HG03175 (cell line): ENCODE measurements at regions not wholly inside any gene's neighbourhood (a gene's known extent, or its start where the extent isn't known, plus 50 kb on each side); places are given as distances from the start of the nearest gene placed in this dataset.

Source experiments
- ATAC-seq: cut with Tn5 transposase; IDR thresholded peaks from one replicate; pipeline ENCODE4 v1.9.1; 2021; ENCODE audit warnings: mild to moderate bottlenecking, moderate library complexity; ENCODE audit not compliant: unreplicated experiment

DNA sequence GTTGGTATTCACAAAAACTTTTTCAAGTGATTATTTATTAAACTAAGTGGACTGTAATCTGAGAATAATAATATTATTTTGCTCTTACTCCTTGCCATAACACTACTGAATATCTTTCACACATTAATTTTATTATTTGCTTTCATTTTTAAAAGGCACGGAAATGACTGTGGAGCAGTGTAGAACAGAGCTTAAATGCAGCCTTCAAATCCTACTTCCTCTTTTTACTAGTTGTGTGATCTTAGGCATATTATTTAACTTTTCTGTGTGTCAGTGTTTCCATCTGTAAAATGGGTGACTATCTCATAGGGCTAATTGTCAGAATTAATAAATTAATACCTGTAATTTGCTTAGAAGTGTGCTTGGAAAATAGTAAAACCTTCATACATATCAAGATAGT, 55.5 kb upstream of the SLC8A1 start:
- peak; percentile 92 for ATAC-seq

DNA sequence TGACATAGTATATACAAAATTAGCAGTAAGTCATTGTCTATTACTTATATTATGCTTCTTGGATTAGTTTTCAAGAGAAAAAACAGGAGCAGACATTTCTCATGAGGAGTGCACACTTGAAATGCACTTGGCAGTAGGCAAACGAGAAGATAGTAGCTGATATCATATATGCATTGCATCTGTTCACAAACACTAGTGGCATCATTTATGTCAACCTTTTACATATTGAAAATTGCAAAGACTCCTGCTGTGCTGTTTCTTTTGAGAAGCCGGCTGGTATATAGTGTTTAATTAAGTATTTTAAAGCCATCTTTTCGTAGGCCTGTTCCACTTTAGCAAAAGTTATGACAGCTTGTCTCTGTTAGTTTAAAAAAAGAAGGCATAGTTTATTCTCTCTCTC, 58.4 kb upstream of the SLC8A1 start:
- ATAC-seq: no peak

DNA sequence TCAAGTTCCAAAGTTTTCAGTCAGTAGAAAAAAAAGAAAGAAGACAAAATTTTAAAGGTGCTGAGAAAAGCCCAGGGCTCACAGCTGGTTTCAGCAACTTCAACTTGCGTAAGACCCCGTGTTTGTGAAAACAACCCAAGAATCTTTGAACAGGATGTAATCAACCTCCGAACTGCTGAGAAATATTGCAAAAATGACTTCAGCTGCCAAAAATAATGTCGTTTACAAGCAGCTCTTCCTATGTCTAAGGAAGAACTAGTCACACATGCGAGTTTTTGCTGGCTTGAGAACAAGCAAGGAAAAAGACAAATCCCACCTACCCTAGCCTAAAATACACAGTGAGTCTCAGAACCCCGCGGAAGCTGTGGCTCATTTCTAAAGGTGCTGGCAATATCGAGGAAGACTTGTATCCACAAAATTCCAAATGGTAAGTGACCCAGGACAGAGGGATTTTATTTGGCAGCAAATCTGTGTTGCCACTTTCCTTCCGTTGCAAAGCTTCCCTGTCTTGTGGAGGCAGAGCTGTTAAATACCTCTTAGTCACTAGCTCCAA, 59.8 kb upstream of the SLC8A1 start:
- ATAC-seq: no peak

DNA sequence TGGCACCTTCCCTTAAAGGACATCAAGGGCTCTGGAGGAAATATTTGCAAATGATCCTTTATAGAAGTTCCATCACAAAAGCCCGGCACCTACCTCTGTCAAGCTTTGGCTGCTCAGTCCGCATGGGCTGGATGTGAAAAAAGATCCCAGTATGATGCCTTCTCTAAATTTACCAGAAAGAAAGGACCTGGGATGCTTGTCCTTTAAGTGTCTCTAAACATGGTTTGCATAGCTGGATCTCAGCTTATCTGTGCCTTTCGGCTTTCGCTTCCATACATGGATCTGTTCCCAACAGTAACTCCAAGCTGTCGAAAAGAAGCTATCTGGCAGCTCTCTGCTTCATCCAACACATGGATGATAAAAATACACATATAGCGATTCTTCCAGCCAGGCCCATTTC, 60.4 kb upstream of the SLC8A1 start:
- ATAC-seq: no peak

DNA sequence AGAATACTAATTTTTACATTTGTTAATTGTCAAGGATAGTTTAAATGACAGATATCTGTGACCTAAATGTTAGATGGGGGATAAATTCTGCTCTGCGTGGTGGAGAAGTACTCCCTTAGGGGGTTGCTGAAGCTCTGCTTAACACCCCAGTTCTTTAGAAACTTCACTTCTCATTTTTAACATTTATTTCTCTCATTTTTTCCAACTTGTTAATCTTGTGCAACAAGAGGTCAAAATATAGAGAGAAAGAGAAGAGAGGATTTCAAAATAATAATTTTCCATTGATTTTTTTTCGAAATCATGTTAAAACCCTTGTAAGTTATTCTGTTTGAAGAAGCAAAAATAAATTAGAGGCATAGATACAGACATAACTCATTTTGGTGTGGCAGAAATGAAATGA, 61.3 kb upstream of the SLC8A1 start:
- ATAC-seq: no peak

DNA sequence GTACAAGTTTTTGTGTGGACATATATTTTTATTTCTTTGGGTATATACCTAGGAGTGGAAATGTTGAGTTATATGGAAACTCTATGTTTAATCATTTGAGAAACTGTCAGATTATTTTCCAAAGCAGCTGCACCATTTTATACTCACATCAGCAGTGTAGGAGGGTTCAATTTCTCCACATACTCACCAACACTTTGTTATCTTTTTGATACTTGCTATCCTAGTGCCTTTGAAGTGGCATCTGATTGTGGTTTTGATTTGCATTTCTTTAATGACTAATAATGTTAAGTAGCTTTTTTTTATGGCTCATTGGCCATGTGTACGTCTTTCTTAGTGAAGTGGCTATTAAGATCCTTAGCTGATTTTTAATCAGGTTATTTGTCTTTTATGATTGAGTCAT, 64.7 kb upstream of the SLC8A1 start:
- no peak for ATAC-seq

DNA sequence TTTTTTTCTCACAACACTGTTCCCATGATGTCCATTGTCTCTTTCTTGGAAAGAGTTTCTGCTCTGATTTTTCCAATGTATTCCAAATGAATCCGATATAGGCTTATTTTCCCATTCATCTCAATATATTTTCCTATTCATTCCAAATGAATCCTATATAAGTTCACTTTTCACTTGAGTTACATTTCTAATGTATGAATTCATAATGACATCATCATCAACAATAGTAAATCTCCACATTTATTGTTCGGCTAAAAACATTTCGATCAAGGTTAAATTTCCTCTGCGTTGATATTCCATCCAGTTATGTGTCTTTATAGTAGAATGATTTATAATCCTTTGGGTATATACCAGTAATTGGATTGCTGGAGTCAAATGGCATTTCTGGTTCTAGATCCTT, 76.7 kb upstream of the SLC8A1 start:
- ATAC-seq: no peak

DNA sequence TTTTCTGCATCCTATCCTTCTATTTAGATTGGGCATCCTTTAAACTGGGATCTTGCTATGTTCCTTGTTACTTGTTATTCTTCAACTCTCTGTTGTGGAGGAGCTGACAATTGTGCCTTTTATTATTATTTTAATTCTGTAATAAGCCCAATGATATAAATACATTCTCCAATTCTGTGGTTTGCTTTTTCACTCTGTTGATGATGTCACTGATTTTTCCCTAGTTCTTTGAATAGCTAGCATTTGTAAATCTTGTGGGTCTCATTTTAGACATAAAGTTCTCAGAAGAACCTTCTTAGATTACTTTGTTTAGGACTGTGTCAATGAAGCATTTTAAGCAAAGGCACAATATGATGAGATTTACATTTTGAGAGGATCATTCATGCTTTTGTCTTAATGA, 79.5 kb upstream of the SLC8A1 start:
- no peak for ATAC-seq

DNA sequence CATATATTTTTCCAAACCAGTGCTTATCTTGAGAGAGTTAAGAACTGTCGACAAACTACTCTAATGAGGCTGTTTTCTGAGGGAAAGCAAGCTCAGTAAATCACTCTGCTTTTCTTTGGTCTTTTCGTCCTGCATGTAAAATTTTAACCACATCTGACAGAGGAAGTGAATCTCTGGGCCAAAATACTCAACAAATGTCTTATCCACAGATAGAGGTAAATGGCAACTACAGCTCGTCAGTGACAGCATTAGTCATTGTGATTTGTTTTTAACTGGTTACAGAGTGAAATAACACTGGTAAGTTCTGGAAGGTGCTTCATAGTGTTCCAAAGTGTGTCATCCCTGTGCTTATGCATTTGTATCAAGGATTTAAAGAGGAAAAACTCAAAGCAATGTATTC, 82.6 kb upstream of the SLC8A1 start:
- ATAC-seq: no peak

DNA sequence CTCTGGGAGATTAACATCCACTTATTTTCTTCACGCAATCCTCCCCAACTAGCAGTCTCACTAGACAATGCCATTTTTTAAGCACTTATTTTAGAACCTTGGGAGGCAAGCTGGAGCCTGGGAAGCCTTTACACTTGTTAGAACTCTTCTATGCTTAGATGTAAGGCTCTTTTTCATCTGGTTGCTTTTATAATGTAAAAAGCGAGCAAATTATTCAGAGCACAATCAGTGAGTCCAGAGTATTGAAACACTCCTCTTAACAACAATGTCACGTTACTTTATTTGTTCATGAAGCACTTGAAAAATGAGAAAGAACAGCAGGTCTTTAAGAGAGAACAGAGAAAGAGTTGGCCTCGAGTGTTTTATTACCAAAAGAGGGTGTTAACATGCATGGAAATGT, 84.1 kb upstream of the SLC8A1 start:
- no peak for ATAC-seq

DNA sequence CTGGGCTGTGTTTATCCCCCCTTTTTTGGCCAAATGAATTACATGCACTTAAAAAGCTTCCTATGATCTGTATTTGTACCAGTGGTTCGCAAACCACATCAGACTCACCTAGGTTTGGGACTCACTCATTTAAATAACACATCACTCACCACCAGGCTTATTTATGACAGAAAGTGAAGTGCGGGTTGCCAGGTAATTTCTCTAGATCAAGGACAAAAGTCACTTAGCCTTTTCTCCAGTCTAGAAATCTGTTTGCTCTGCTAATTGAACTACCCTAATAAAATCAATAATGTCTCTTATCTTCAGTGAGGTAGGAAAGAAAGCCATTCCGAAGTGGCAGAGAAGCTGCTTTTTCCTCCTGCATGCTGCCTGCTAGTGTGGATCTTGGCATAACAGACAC, 88.1 kb upstream of the SLC8A1 start:
- ATAC-seq: no peak

DNA sequence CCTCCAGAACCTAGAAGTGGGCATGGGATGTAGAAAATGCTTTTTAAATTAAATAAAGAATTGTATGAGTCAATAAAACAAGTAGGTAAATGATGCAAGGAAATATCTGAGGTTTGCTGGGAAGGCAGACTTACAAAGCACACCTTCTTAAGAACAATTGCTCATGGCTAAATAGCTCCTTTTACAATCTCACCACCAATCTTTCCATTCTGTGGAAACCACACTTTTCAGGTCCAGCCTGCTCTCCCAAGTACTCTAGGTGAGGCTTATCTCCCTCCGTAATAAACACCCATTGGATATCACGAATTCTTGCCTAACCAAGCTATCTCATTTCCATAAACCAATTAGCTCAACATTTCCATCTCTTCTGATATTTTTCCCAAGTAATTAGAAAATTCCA, 91.5 kb upstream of the SLC8A1 start:
- ATAC-seq: no peak

DNA sequence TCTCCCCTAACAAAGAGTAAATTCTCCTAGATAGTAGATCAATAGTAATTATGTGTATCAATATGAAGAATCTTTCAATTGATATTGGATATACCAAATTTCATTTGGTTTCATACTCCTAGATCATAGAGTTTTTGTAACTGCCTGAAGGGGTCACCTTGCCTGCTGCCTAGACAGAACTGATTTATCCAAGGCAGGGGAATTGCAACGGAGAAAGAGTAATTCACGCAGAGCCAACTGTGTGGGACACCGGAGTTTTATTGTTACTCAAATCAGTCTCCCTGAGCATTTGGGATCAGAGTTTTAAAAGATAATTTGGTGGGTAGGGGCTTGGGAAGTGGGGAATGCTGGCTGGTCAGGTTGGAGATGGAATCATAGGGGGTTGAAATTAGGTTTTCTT, 92.2 kb upstream of the SLC8A1 start:
- ATAC-seq: no peak

DNA sequence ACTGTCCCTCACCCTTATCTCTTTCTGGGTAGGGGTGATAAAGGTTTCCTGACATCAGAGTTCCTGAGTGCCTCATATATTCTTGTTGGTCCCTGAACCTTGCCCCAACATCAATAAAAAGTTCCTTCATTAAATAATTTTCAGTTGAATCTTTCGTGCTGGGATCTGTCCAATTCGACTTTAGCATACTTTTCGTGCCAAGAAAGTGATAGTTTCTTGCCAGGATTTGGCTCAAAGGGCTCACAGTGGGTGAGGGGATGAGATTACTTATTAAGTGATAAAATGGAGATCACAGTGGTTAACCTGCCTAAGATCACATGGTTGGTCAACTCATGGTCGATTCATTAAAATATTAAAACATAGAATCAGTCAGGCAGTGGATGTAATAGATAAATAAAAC, 93.8 kb upstream of the SLC8A1 start:
- ATAC-seq: no peak

DNA sequence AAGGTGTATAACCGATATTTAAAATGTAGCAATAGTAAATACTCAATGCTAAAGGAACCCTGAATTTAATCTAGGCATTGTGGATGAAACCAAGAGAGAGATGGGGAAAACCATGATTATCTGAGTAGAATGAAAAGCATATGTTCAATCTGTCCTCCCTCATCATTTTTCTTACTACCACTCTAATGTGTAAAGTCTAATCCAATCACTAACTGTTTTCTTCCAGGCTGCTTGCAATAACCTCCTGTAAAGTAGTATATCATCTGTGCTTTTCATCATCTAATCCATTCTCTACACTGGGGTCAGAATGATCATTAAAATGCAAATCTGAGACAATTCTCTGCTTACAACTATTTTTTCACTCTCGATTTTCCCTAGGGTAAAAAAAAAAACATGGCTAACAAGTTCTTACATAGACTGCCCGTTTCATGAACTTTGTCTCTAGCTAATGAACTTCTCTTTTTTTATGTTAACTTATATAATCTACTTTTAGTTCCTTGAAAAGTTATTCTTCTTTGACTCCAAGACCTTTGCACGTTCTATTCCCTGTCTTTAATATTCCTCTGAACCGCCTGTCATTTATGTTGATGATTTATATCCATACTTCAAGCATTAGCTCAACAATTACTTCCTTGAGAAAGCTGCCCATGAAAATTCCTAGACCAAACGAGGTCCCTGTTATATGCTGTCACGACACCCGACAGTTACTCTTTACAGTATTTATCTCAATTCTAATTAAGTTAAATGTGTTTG, 94.7 kb upstream of the SLC8A1 start:
- no peak for ATAC-seq

DNA sequence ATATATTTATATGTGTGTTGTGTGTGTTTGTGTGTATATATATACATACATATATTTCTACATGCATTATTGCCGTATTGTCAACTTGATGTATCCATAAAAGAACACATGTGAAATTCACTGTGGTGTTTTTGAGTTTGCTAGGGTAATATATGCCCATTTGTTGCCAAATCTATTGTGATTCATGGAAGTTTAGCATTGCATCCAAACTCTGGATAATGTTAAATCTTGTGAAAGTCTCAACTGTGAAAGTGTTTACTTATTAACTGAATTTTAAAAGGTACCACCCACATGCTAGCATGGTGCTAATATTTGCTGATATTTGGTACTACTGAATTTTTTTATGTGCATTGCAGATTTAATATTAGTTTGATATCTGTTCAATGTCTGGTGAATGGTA, 96.6 kb upstream of the SLC8A1 start:
- ATAC-seq: no peak

DNA sequence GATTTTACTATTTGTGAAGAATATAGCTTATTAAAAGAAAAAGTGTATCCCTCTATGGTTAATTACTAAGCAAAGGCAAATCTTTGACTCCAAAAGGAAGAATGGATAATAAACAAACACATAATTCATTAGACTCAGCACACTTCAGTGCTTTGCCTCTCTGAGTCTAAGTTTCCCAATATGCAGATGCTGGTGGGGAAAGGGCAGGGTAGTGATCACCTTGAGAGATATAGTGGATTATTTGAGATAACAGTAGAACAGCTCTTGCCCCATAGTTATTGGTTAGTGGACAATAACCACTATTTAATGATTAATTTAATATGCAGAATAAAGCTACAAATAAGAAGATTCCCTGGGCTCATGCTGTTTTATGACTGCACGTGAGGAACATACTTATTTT, 98.2 kb upstream of the SLC8A1 start:
- ATAC-seq: no peak

DNA sequence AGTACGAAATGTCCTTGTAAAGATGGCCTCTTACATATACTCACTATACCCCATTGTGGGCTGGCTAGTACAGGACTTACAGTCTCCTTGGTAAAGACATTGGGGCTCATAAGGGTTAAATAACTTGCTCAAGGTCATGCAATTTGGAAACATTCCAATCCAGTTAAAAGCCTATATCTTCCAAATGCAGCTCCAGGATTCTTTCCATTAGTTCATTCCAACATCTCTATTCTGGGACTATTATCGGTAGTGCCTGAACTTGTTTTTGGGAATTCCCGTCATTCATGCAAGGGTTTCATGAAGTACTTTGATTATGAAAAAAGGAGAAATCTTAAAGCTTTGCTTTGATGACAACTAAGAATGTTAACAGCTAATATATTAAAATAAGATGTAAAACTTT, 99.2 kb upstream of the SLC8A1 start:
- ATAC-seq: no peak

DNA sequence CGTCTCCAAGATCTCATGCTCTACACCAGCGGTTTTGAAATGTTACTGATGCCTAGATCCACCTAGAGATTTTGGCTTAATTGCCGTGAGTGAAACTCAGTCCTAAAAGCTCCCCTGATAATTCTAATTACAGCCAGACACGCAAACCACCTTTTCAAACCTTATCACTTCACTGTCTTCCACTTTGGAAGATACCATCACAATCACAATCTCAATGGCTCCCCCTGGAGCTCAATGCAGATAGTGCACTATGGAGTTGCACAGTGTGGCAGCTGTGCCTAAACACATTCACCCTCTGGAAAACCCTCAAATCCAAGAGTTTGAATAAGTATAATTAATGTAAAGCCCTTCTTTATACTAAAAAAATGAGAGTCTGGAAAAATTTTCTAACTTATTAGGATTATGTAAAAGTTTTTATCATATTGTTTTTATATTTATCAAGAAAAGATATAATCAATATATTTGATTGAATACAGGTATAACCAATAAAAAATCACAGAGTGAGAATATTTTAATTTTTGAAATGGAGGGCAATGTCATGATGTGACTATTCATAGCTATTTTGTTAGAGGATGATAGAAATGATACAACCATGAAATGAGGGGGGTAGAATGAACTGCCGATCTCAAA, 102.9 kb upstream of the SLC8A1 start:
- ATAC-seq: peak; percentile 96

DNA sequence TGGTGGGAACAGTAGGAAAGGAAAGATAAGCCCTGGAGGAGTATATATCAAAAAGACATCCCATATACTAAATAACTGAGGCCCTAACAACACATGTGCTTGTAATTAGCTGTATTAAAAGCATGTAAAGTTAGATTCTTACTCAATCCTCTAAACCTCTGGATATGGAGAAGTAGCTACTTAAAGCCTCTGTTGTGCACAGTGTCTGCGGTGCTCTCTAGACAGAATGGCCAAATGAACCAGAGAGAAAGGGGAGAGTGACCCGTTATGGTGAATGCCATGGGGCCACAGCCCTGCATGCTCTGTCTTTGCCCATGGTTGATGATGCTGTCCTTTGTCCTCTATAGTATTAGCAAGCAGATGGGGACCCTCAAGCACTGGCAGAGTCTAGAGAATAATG, 104.4 kb upstream of the SLC8A1 start:
- no peak for ATAC-seq

DNA sequence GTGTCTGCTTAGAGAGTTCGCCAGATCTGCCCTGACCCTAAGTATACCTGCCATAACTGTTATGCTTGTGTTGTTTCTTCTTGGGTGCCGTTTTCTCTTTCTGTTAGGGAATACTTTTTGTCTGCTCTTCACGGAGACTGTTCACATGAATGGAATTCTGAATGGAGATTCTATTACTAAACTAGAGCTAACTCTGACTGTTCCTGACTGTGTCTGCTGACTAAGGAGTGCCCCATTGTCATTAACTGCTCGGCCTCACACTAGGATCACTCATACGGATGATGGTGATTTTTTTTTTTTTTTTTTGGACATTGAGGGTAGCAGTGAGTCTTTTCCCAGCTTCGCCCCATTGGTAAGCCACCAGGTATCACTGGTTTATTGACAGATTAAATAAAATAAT, 104.8 kb upstream of the SLC8A1 start:
- no peak for ATAC-seq

DNA sequence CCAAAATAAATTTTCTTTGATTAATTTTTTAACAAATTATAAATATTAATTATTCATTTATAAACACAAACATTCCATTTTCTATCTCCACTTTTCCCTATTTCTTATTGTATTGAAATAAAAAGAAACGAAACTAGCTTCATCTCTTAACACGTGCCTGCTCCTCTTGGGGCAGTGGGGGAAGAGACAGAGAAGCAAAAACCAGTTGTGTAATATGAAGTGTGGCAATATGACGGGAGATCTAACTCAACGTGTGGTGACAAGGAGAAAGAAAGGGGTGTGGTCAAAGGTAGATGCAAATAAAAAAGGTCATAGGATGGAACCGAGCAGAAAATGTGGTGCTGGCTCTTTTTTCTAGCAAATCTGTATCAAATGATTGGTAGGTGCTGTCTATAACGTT, 106.9 kb upstream of the SLC8A1 start:
- no peak for ATAC-seq

DNA sequence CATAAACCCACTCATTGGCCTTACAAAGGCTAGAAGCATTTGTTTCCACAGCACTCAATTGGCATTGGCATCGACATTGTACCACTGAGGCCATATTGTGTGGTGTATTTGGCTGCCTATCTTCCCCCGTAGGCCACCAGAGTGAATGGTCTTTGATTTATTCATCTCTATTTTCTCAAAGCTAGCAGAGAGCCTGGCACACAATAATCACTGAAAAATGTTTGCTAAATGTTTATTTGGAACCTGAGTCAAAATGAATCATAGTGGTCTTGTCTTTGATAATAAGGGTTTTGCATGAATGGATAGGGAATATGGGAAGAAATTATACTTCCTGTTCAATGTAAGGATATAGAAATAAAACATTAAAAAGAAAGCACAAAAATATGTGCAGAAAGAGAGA, 107.3 kb upstream of the SLC8A1 start:
- no peak for ATAC-seq
